ENCODE measurements at regions not wholly inside any gene's neighbourhood (a gene's known extent, or its start where the extent isn't known, plus 50 kb on each side); places are given as distances from the start of the nearest gene placed in this dataset.
"Not testable (repeated sequence)": the region's sequence is repeated elsewhere in the genome, so short reads cannot be mapped to it uniquely, and the experiment has no call there.

DNA sequence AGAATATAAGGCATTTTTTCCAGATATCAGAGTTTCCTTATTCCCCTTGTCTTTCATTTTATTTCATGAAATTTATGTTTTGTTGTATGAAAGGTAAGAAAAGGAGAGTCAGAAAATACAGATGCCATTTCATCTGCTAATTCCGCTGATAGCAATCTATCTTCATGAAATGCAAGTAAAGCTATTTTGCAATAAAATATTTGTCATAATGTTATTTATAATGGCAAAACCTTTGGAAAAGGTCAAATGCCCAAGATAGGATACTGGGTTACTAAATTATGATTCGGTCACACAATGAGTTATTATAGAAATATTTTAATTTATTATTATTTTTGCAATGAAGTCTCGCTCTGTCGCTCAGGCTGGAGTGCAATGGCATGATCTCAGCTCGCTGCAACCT lies 124.2 kb downstream of the SPP2 start:
- Histone ChIP-seq H3K4me3 (no peak overlapping the region), H3K27me3 (peaks cover 33% of the 10 kb centered on the region), H3K27ac (no peak overlapping the region), H3K36me3 (no peaks in the 10 kb centered on the region), H3K9me3 (no peaks in the 10 kb centered on the region), H3K4me1 (no peaks in the 10 kb centered on the region)
- no peak for ATAC-seq
- TF ChIP-seq POLR2AphosphoS5 (IDR thresholded peaks at IDR 0.05) (no peak), EP300 (IDR thresholded peaks at IDR 0.05) (no peak), POLR2A (IDR thresholded peaks at IDR 0.05) (no peak)
- TF ChIP-seq, protein P1, sequence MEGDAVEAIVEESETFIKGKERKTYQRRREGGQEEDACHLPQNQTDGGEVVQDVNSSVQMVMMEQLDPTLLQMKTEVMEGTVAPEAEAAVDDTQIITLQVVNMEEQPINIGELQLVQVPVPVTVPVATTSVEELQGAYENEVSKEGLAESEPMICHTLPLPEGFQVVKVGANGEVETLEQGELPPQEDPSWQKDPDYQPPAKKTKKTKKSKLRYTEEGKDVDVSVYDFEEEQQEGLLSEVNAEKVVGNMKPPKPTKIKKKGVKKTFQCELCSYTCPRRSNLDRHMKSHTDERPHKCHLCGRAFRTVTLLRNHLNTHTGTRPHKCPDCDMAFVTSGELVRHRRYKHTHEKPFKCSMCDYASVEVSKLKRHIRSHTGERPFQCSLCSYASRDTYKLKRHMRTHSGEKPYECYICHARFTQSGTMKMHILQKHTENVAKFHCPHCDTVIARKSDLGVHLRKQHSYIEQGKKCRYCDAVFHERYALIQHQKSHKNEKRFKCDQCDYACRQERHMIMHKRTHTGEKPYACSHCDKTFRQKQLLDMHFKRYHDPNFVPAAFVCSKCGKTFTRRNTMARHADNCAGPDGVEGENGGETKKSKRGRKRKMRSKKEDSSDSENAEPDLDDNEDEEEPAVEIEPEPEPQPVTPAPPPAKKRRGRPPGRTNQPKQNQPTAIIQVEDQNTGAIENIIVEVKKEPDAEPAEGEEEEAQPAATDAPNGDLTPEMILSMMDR (IDR thresholded peaks at IDR 0.05) = no peak
- 87 to 97% methylated on average over 5 of the region's 5 CpGs for WGBS, 2 donors (ENCODE audit: low coverage in 1 of 2)

DNA sequence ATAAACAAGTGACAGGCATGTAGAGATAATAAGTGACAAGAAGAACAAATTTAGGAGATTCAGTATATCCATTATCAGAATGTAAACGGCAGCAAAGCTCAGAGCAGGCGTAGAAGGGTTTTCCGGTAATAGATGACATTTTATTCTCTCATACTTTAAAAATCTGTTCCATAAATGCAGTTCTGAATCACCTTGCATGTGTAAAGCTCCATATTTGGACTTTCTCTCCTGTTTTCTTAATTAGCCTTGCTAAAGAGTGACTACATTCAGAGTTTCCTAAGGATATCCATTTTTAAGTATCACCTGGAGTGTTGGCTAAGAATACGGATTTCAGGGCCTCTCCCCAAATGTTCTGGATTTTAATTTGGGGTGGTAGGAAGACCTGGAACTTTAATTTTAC lies 122.0 kb downstream of the SPP2 start:
- TF ChIP-seq EP300 (IDR thresholded peaks at IDR 0.05) (no peak), POLR2A (IDR thresholded peaks at IDR 0.05) (no peak), POLR2AphosphoS5 (IDR thresholded peaks at IDR 0.05) (no peak)
- TF ChIP-seq, protein P1 (IDR thresholded peaks at IDR 0.05) = no peak
- H3K36me3 ChIP-seq = no peaks in the 10 kb centered on the region
- H3K9me3 ChIP-seq = no peaks in the 10 kb centered on the region
- no peak overlapping the region for H3K27ac ChIP-seq
- 58 to 66% methylated on average over 3 to 4 of the region's 4 CpGs for whole genome bisulfite sequencing, 2 donors (ENCODE audit: low coverage in 1 of 2)
- peaks cover 14% of the 10 kb centered on the region for H3K27me3 ChIP-seq
- H3K4me1 ChIP-seq = no peaks in the 10 kb centered on the region
- ATAC-seq = no peak
- no peak overlapping the region for H3K4me3 ChIP-seq

DNA sequence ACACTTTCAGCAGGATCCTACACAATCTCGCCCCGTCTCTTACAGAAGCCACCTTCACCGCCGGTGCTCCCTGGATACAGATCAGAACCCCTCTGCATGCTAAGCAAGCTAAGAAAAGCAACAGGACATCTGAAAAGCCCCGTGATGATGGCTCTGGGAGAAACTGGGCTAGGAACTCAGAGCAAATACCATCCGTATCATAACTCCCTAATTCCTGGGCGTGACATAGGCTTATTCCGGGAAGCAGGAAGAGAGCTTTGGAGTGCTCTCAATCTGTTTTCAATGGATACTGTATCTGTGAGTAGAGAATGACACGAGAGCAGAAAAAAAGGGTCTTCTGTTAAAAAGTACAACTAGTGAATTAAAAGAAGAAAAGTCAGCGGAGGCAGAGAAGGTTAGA lies 121.6 kb downstream of the SPP2 start:
- H3K9me3 ChIP-seq = no peaks in the 10 kb centered on the region
- H3K4me1 ChIP-seq = no peaks in the 10 kb centered on the region
- no peaks in the 10 kb centered on the region for H3K36me3 ChIP-seq
- H3K27me3 ChIP-seq = peaks cover 14% of the 10 kb centered on the region
- 36 to 65% methylated on average over 5 to 6 of the region's 10 CpGs for WGBS, 2 donors (ENCODE audit: low coverage in 1 of 2)
- H3K4me3 ChIP-seq = no peak overlapping the region
- TF ChIP-seq EP300 (IDR thresholded peaks at IDR 0.05) = no peak
- TF ChIP-seq POLR2A (IDR thresholded peaks at IDR 0.05) = no peak
- TF ChIP-seq, protein P1 (IDR thresholded peaks at IDR 0.05) = no peak
- TF ChIP-seq POLR2AphosphoS5 (IDR thresholded peaks at IDR 0.05) = no peak
- H3K27ac ChIP-seq = no peak overlapping the region
- ATAC-seq = no peak

DNA sequence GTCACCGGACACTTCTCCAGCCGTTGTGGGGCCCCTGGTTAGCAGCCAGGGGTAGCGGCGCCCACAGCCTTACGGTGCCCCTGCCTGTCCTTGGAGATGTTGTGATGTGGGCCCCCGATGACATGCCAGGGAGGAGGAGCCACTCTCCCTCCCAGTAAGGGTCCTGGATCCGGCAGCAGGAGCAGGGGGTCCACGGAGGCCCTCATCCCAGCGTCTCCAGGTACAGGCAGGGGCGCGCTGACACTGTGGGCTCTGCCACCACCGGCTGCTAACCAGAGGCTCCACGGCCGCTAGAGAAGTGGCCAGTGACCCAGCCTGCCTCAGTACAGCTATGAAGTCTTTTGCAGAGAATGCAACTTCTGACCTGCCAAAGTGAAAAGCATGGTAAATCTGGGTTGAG lies 121.2 kb downstream of the SPP2 start:
- H3K27me3 ChIP-seq = peaks cover 11% of the 10 kb centered on the region
- WGBS, 2 donors (ENCODE audit: low coverage in 1 of 2) = no CpG with 5 or more reads among the region's 14 CpGs
- no peak for ATAC-seq
- H3K4me3 ChIP-seq = no peak overlapping the region
- H3K36me3 ChIP-seq = no peaks in the 10 kb centered on the region
- H3K27ac ChIP-seq = no peak overlapping the region
- no peaks in the 10 kb centered on the region for H3K4me1 ChIP-seq
- no peaks in the 10 kb centered on the region for H3K9me3 ChIP-seq
- TF ChIP-seq EP300 (IDR thresholded peaks at IDR 0.05) = no peak
- TF ChIP-seq, protein P1 (IDR thresholded peaks at IDR 0.05) = no peak
- TF ChIP-seq POLR2A (IDR thresholded peaks at IDR 0.05) = no peak
- TF ChIP-seq POLR2AphosphoS5 (IDR thresholded peaks at IDR 0.05) = no peak

DNA sequence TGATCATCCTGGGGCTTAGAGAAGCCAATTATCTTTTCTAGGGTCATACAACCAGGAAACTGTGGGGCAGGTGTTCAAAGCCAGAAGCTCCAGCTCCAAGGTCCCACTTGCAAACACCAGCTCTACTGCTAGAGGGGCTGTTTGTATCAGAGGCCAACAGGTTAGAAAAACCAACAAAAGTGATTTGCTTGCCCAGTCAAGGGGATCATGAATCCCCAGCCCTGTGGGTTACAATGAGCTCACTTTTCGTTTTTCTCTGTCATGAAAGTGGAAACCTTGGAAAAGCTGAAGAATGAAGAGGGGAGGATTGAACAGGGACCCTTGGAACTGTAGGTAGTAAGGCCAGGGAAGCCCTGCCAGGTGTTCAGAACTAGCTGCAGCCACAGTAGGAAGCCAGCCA lies 119.2 kb downstream of the SPP2 start:
- Histone ChIP-seq H3K9me3 (no peaks in the 10 kb centered on the region), H3K27me3 (peaks cover 6% of the 10 kb centered on the region), H3K36me3 (no peaks in the 10 kb centered on the region), H3K27ac (no peak overlapping the region), H3K4me1 (no peaks in the 10 kb centered on the region), H3K4me3 (no peak overlapping the region)
- no CpG with 5 or more reads among the region's 1 CpG for WGBS, 2 donors (ENCODE audit: low coverage in 1 of 2)
- TF ChIP-seq EP300 (IDR thresholded peaks at IDR 0.05) (no peak), POLR2A (IDR thresholded peaks at IDR 0.05) (no peak), POLR2AphosphoS5 (IDR thresholded peaks at IDR 0.05) (no peak)
- TF ChIP-seq, protein P1 (IDR thresholded peaks at IDR 0.05) = no peak
- ATAC-seq = no peak

DNA sequence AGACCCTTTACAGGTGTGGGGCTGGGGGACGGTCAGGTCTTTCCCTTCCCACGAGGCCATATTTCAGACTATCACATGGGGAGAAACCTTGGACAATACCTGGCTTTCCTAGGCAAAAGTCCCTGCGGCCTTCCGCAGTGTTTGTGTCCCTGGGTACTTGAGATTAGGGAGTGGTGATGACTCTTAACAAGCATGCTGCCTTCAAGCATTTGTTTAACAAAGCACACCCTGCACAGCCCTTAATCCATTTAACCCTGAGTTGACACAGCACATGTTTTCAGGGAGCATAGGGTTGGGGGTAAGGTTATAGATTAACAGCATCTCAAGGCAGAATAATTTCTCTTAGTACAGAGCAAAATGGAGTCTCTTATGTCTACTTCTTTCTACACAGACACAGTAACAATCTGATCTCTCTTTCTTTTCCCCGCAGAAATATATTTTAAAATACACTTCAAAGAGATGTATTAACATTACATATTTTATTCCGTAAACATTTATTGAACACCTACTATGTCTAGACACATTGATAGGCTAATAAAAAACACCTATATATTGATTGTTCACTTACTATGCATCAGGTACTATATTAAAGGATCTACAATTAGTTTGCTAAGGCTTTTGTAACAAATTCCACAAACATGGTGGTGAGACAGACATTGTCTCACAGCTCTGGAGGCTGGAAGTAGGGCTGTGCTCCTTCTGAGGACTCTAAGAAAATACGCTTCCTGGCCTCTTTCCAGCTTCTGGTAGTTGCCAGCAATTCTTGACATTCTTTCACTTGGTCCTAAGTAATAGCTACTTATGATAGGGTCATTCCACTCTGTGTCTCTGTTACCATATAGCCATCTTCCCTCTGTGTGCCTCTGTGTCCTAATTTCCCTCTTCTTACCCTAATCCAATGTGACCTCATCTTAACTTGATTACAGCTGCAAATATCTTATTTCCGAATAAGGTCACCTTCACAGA lies 118.4 kb downstream of the SPP2 start:
- not testable (repeated sequence) for ATAC-seq, H3K9me3 ChIP-seq, H3K4me1 ChIP-seq, H3K27ac ChIP-seq, H3K4me3 ChIP-seq, H3K36me3 ChIP-seq, H3K27me3 ChIP-seq
- 46 to 63% methylated on average over 4 to 5 of the region's 8 CpGs for WGBS, 2 donors (ENCODE audit: low coverage in 1 of 2)

Measured in gastroesophageal sphincter (tissue), 4 donors.